H9 (cell line): ENCODE measurements at regions not wholly inside any gene's neighbourhood (a gene's known extent, or its start where the extent isn't known, plus 50 kb on each side); places are given as distances from the start of the nearest gene placed in this dataset.

Source experiments
- DNase-seq: peaks from one replicate; pipeline ENCODE4 v3.0.0-alpha.2; 2017
- H2AFZ ChIP-seq: one replicate; pipeline ENCODE4 v1.6.1; 2013; ENCODE audit warnings: mild to moderate bottlenecking, low read length, control low read depth, moderate library complexity
- H2AK5ac ChIP-seq: 2 replicates; pipeline ENCODE4 v1.6.1; 2013; ENCODE audit warnings: low read length, control low read depth, mixed read lengths; ENCODE audit not compliant: insufficient read length
- H2BK120ac ChIP-seq: one replicate; pipeline ENCODE4 v1.6.1; 2013; ENCODE audit warnings: low read depth, mild to moderate bottlenecking, low read length, control low read depth, inconsistent platforms; ENCODE audit not compliant: poor library complexity, severe bottlenecking
- H2BK12ac ChIP-seq: 2 replicates; pipeline ENCODE4 v1.6.1; 2013; ENCODE audit warnings: low read length, control low read depth, mixed read lengths, low read depth; ENCODE audit not compliant: insufficient read length
- H2BK15ac ChIP-seq: 2 replicates; pipeline ENCODE4 v1.6.1; 2013; ENCODE audit warnings: low read depth, low read length, control low read depth
- H2BK20ac ChIP-seq: one replicate; pipeline ENCODE4 v1.6.1; 2013; ENCODE audit warnings: low read depth, mild to moderate bottlenecking, low read length, control low read depth, inconsistent platforms; ENCODE audit not compliant: poor library complexity, severe bottlenecking
- H2BK5ac ChIP-seq: 2 replicates; pipeline ENCODE4 v1.6.1; 2013; ENCODE audit warnings: low read length, control low read depth, mixed read lengths; ENCODE audit not compliant: insufficient read length
- H3K14ac ChIP-seq: 2 replicates; pipeline ENCODE4 v1.6.1; 2013; ENCODE audit warnings: low read length, control low read depth; ENCODE audit not compliant: insufficient read depth
- H3K18ac ChIP-seq: 2 replicates; pipeline ENCODE4 v1.6.1; 2013; ENCODE audit warnings: low read depth, mild to moderate bottlenecking, mixed read lengths, low read length, control low read depth; ENCODE audit not compliant: insufficient read length
- H3K23ac ChIP-seq: 2 replicates; pipeline ENCODE4 v1.6.1; 2013; ENCODE audit warnings: low read length, control low read depth, mixed read lengths, low read depth; ENCODE audit not compliant: insufficient read length
- H3K23me2 ChIP-seq: 2 replicates; pipeline ENCODE4 v1.6.1; 2013; ENCODE audit warnings: low read depth, mild to moderate bottlenecking, mixed read lengths, low read length, control low read depth; ENCODE audit not compliant: insufficient read length, poor library complexity, severe bottlenecking
- H3K27ac ChIP-seq: 2 replicates; pipeline ENCODE4 v1.5.1; 2013; ENCODE audit warnings: low read length, control low read depth, mixed read lengths, low read depth; ENCODE audit not compliant: insufficient read length
- H3K27me3 ChIP-seq: 2 replicates; pipeline ENCODE4 v1.6.1; 2013; ENCODE audit warnings: low read length, control low read depth, inconsistent platforms; ENCODE audit not compliant: insufficient read depth
- H3K4ac ChIP-seq: 2 replicates; pipeline ENCODE4 v1.6.1; 2013; ENCODE audit warnings: low read depth, mild to moderate bottlenecking, control low read depth, inconsistent platforms, low read length, moderate library complexity
- H3K4me1 ChIP-seq: 2 replicates; pipeline ENCODE4 v1.6.1; 2013; ENCODE audit warnings: low read length, control low read depth, inconsistent platforms; ENCODE audit not compliant: insufficient read depth
- H3K4me2 ChIP-seq: 2 replicates; pipeline ENCODE4 v1.6.1; 2013; ENCODE audit warnings: low read length, control low read depth, mixed read lengths; ENCODE audit not compliant: insufficient read length, insufficient read depth
- H3K56ac ChIP-seq: 2 replicates; pipeline ENCODE4 v1.6.1; 2013; ENCODE audit warnings: low read depth, mild to moderate bottlenecking, mixed read lengths, low read length, control low read depth; ENCODE audit not compliant: insufficient read length
- H3K79me1 ChIP-seq: 2 replicates; pipeline ENCODE4 v1.6.1; 2013; ENCODE audit warnings: low read depth, mild to moderate bottlenecking, moderate library complexity, low read length, control low read depth, inconsistent platforms; ENCODE audit not compliant: insufficient read depth, poor library complexity, severe bottlenecking
- H3K79me2 ChIP-seq: 2 replicates; pipeline ENCODE4 v1.6.1; 2013; ENCODE audit warnings: low read length, control low read depth, inconsistent platforms; ENCODE audit not compliant: insufficient read depth
- H3K9ac ChIP-seq: 2 replicates; pipeline ENCODE4 v1.6.1; 2013; ENCODE audit warnings: low read length, control low read depth, mixed read lengths; ENCODE audit not compliant: insufficient read length; ENCODE audit errors: extremely low read depth
- H3K9me3 ChIP-seq: one replicate; pipeline ENCODE4 v1.6.1; 2013; ENCODE audit warnings: low read depth, low read length, inconsistent platforms; ENCODE audit not compliant: control insufficient read depth
- H3T11ph ChIP-seq: one replicate; pipeline ENCODE4 v1.6.1; 2013; ENCODE audit warnings: mild to moderate bottlenecking, low read length, control low read depth, inconsistent platforms
- H4K20me1 ChIP-seq: one replicate; pipeline ENCODE4 v1.6.1; 2013; ENCODE audit not compliant: control insufficient read depth, insufficient read length, insufficient read depth
- H4K5ac ChIP-seq: 2 replicates; pipeline ENCODE4 v1.6.1; 2013; ENCODE audit warnings: low read depth, mild to moderate bottlenecking, mixed read lengths, low read length, control low read depth; ENCODE audit not compliant: insufficient read length
- H4K8ac ChIP-seq: replicated peaks from 2 replicates; pipeline ENCODE4 v1.6.1; 2013; ENCODE audit warnings: low read length, control low read depth, mixed read lengths, low read depth; ENCODE audit not compliant: insufficient read length
- H4K91ac ChIP-seq: 2 replicates; pipeline ENCODE4 v1.6.1; 2013; ENCODE audit warnings: low read depth, mild to moderate bottlenecking, moderate library complexity, mixed read lengths, low read length, control low read depth; ENCODE audit not compliant: insufficient read length
- H3K27ac Mint-ChIP-seq, 3 experiments: 2 replicates in 2 of 3; 3 replicates in 1 of 3; pipeline ENCODE4 v1.8.0; 2020 to 2021; ENCODE audit warnings: mixed read lengths in 3 of 3, mild to moderate bottlenecking in 1 of 3, moderate library complexity in 1 of 3
- H3K27me3 Mint-ChIP-seq: 2 replicates; pipeline ENCODE4 v1.8.0; 2021; ENCODE audit warnings: low read depth, mild to moderate bottlenecking, moderate library complexity, mixed read lengths
- H3K36me3 Mint-ChIP-seq, 3 experiments: 2 replicates in 2 of 3; 3 replicates in 1 of 3; pipeline ENCODE4 v1.8.0; 2020 to 2021; ENCODE audit warnings: low read depth in 3 of 3, mixed read lengths in 3 of 3; ENCODE audit not compliant: insufficient read depth in 1 of 3
- H3K4me1 Mint-ChIP-seq, 2 experiments: 2 replicates each; pipeline ENCODE4 v1.8.0; 2020; ENCODE audit warnings: mixed read lengths in 2 of 2
- H3K4me3 Mint-ChIP-seq, 2 experiments: 2 replicates in 1 of 2; 3 replicates in 1 of 2; pipeline ENCODE4 v1.8.0; 2020 to 2021; ENCODE audit warnings: mild to moderate bottlenecking in 2 of 2, mixed read lengths in 2 of 2, moderate library complexity in 1 of 2
- H3K9me3 Mint-ChIP-seq, 2 experiments: 2 replicates in 1 of 2; 3 replicates in 1 of 2; pipeline ENCODE4 v1.8.0; 2020; ENCODE audit warnings: mild to moderate bottlenecking in 2 of 2, mixed read lengths in 2 of 2, moderate library complexity in 1 of 2
- WGBS: extraction: QIAGEN DNeasy Blood & Tissue Kit; methylation state at CpG from one replicate; pipeline ENCODE4 v1.1.7; 2013; ENCODE audit warnings: missing lambda C conversion rate, low lambda C conversion rate, mixed read lengths; ENCODE audit not compliant: insufficient read length; ENCODE audit errors: extremely low coverage; 5-methylcytosine and 5-hydroxymethylcytosine counted together
- TF ChIP-seq, protein P1 (sequence below): fragments of 200-600 bp; sonication (generic); conservative IDR thresholded peaks from 3 replicates; pipeline ENCODE4 v1.8.0; 2021; ENCODE audit warnings: antibody characterized with exemption, mild to moderate bottlenecking

DNA sequence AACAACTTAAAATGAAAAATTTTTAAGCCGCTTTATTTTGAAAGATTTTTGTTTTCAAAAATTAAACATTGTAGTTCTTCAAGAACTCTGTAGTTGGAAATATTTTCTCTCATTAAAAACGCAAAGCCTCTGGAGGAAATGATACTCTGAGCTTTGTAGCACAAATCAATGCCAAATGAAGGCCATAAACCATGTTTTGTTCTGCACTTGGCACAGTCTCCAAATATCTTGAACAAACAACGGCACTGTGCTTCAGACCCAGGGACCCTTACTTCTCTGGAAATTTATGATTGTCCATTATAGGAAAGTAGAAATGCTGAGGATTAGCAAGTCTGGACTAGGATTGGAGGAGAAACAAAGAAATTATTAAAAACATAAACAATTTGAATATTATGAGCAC, 160.8 kb upstream of the BMP4 start:
- Histone ChIP-seq H2AFZ (no peak overlapping the region), H3K56ac (no peak overlapping the region), H2BK20ac (no peak overlapping the region), H4K8ac (no peak overlapping the region), H3K9ac (no peak overlapping the region), H3K9me3 (no peaks in the 10 kb centered on the region), H2BK120ac (no peak overlapping the region), H4K91ac (no peak overlapping the region), H3K14ac (no peak overlapping the region), H3K27ac (no peak overlapping the region), H2BK12ac (no peak overlapping the region), H3K4me1 (no peaks in the 10 kb centered on the region), H3K79me2 (no peaks in the 10 kb centered on the region), H4K5ac (no peak overlapping the region), H3K4me2 (no peak overlapping the region), H3K4ac (no peak overlapping the region), H3K18ac (no peak overlapping the region), H3K23ac (no peak overlapping the region), H3K23me2 (no peaks in the 10 kb centered on the region), H3K79me1 (no peaks in the 10 kb centered on the region), H2BK5ac (no peak overlapping the region), H3K27me3 (no peaks in the 10 kb centered on the region), H3T11ph (no peak overlapping the region), H4K20me1 (no peaks in the 10 kb centered on the region), H2BK15ac (no peak overlapping the region), H2AK5ac (no peak overlapping the region)
- peaks cover 0 to 2% (median 0%) of the 10 kb centered on the region in 3 experiments; a peak in 1 of 7 replicates for H3K36me3 Mint-ChIP-seq
- peaks cover 0 to 2% of the 10 kb centered on the region in 2 experiments; a peak in 1 of 4 replicates for H3K4me1 Mint-ChIP-seq
- no CpG with 5 or more reads among the region's 3 CpGs for WGBS
- DNase-seq: no peak
- H3K9me3 Mint-ChIP-seq: peaks cover 0 to 1% of the 10 kb centered on the region in 2 experiments; a peak in 1 of 5 replicates
- TF ChIP-seq, protein P1, sequence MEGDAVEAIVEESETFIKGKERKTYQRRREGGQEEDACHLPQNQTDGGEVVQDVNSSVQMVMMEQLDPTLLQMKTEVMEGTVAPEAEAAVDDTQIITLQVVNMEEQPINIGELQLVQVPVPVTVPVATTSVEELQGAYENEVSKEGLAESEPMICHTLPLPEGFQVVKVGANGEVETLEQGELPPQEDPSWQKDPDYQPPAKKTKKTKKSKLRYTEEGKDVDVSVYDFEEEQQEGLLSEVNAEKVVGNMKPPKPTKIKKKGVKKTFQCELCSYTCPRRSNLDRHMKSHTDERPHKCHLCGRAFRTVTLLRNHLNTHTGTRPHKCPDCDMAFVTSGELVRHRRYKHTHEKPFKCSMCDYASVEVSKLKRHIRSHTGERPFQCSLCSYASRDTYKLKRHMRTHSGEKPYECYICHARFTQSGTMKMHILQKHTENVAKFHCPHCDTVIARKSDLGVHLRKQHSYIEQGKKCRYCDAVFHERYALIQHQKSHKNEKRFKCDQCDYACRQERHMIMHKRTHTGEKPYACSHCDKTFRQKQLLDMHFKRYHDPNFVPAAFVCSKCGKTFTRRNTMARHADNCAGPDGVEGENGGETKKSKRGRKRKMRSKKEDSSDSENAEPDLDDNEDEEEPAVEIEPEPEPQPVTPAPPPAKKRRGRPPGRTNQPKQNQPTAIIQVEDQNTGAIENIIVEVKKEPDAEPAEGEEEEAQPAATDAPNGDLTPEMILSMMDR: no peak
- no peaks in the 10 kb centered on the region for H3K27me3 Mint-ChIP-seq
- H3K27ac Mint-ChIP-seq: no peak overlapping the region
- no peak overlapping the region for H3K4me3 Mint-ChIP-seq
